GM19043 (cell line): ENCODE measurements at regions not wholly inside any gene's neighbourhood (a gene's known extent, or its start where the extent isn't known, plus 50 kb on each side); places are given as distances from the start of the nearest gene placed in this dataset.
"Not testable (repeated sequence)": the region's sequence is repeated elsewhere in the genome, so short reads cannot be mapped to it uniquely, and the experiment has no call there.

Experiments
- ATAC-seq: cut with Tn5 transposase; IDR thresholded peaks from one replicate; pipeline ENCODE4 v1.9.1; 2021; ENCODE audit warnings: low read depth; ENCODE audit not compliant: unreplicated experiment

GRCh38 chr3:139113231-139113992 lies 68.7 kb upstream of the PRR23C start:
- ATAC-seq: no peak

DNA sequence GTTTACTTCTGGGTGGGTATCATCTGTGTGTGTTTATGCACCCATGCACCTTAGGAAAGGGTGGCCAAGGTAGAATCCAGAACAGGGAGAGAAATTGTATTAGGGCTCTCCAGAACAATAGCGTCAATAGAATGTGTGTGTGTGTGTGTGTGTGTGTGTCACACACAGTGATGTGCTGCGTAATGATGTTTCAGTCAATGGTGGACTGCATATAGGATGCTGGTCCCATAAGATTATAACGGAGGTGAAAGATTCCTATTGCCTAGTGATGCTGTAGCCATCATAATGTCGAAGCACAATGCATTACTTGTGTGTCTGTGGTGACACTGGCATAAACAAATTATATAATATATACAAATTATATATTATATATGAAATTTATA lies 69.3 kb upstream of the PRR23C start:
- ATAC-seq: no peak

DNA sequence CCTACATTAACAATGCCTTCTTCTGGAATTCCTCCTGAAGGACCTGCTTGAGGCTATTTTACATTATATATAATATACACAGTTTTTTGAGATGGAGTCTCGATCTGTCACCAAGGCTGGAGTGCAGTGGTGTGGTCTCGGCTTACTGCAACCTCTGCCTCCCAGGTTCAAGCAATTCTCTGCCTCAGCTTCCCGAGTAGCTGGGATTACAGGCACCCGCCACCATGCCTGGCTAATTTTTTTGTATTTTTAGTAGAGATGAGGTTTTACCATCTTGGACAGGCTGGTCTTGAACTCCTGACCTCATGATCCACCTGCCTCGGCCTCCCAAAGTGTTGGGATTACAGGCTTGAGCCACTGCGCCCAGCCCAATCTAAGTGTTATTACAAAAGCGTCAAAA lies 71.9 kb upstream of the PRR23C start:
- not testable (repeated sequence) for ATAC-seq

DNA sequence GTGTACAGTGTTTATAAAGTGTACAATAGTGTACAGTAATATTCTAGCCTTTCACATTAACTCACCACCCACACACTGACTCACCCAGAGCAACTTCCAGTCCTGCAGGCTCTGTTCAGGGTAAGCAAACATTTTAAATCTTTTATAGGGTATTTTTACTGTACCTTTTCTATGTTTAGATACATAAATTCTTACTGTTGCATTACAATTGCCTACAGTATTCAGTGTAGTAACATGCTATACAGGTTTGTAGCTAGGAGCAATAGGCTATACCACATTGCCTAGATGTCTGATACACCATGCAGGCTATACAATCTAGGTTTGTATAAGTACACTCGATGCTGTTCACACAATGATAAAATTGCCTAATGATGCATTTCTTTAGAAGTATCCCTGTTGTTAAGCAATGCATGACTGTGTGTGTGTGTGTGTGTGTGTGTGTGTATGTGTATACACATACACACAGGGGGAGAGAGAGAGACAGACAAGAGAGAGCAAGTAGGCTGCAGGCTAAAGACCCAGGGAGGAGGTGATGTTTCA lies 72.5 kb upstream of the PRR23C start:
- ATAC-seq: no peak

DNA sequence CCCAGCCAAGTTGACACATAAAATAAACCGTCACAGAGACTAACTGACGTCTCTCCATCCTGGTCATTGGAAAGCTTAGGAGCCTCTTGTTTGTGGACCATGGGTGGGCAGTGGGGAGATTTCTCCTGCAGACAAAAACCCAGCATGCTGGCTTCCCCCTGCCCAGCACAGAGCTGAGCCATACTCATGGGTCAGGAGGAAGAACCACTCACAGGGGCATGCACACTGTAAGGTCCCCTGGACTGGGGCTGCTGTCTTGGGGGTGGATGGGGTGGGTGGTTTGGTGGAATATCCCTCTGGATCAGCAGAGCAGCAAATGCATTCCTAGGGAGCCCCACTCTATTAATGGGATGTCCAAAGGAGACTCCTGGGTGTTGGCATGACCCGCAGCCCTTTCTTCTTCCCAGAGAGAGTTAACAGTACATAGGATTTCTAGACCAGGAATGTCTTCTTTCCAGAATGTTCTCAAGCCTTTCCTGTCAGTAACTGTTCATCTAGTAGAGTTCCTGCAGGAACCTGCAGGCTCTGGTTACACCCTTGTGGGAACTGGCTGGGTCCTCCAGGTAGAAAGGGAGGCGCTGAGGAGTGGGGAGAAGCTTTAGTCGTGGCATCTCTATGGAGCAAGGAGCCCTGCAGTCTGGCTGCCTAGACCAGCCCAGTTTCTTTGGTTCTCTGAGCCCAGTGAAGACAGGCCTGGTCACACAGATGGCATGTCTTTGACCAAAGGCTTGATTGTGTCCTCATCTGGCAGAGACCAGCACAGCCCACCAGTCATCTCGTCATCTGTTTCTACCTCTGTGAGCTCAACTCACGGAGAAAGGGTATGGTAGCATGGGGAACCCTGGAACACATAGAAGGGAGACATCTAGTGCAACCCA lies 73.4 kb upstream of the PRR23C start:
- no peak for ATAC-seq

DNA sequence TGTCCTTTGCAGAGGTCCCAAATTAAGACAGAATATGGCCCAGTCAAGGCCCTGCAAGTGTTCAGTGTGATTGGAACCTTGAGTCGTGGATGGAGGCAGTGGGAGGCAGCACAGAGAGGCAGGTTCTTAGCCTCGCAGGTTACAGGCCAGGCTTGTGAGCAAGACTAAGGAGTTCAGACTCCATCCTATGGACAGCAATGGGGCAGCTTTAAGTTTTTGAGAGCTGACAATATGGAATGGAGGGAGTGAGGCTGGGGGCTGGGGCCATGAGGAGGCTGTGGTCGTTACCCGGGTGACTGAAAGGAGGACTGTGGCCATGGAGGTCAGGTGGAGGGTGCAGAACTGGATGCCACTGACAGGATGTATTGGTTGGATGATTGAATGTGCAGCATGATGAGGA lies 74.1 kb upstream of the PRR23C start:
- ATAC-seq: no peak

- no peak for ATAC-seq
These were observed 74.8 kb upstream of the PRR23C start for GRCh38 chr3:139119331-139120025.

- no peak for ATAC-seq
These were observed 75.7 kb upstream of the PRR23C start for GRCh38 chr3:139120086-139121056.

GRCh38 chr3:139121513-139122220 lies 77.0 kb upstream of the PRR23C start:
- ATAC-seq: no peak

GRCh38 chr3:139122221-139122581 lies 77.5 kb upstream of the PRR23C start:
- ATAC-seq: no peak

- ATAC-seq: no peak
These were observed 77.9 kb upstream of the PRR23C start for GRCh38 chr3:139122612-139123011.

- no peak for ATAC-seq
These were observed 78.8 kb upstream of the PRR23C start for GRCh38 chr3:139123377-139124095.

- no peak for ATAC-seq
These were observed 79.5 kb upstream of the PRR23C start for GRCh38 chr3:139124197-139124596.

DNA sequence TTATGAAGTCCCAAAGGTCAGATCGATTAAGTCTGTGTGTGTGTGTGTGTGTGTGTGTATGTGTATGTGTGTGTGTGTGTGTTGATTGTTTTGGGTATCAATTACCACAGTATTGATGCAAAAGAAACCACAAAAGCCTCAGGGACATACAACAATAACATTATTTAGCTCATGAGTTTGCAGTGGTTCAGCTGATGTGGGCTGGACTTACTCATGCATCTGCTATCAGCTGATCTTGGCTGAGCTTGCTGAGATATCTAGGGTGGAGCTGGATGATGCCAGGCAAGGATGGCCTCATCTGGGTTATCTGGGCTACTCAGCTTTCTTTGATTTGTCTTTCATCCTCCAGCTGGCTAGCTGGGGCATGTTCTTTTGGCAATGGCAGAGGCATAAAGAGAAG lies 82.4 kb upstream of the PRR23C start:
- ATAC-seq: no peak

GRCh38 chr3:139127629-139128028 lies 82.9 kb upstream of the PRR23C start:
- not testable (repeated sequence) for ATAC-seq

- ATAC-seq: no peak
These were observed 84.1 kb upstream of the PRR23C start for GRCh38 chr3:139128803-139129202.

GRCh38 chr3:139129892-139130291 lies 85.2 kb upstream of the PRR23C start:
- no peak for ATAC-seq

DNA sequence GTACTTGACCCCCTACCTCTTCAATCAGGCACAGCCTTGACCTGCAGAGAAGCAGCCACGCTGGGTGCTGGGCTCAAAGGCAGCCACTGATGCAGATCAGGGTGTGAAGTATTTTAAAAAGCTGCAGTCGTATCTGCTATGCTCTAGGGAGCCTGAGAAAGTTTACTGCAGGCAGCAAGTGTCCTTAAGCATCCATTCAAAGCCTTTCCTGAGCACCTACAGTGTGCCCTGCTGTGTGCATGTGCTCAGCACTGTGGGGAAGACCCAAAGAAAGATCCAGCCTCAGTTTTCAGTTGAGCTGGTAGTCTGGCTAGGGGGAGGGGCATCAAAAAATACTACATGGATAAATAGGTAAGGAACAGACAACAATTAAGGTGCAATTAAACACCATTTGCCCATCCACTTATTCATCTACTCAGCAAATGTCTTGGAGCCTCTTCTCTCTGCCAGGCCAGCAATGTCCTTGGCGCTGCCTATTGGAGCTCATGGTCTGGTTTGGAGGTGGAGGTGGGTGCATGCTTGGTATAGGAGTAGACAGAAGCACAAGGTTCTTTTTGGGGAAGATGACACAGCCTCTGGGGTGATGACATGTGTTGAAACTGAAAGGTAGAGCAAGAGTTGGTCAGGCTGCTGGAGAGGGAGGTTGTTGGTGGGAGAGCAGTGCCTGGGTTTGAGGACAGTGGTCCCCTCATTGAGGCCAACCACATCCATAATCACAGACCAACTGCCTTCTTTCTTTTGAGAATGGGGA lies 85.9 kb upstream of the PRR23C start:
- no peak for ATAC-seq
